ENCODE measurements at regions not wholly inside any gene's neighbourhood (a gene's known extent, or its start where the extent isn't known, plus 50 kb on each side); places are given as distances from the start of the nearest gene placed in this dataset.

GRCh38 chr3:25107918-25108617 lies 320.0 kb upstream of the RARB start:
- in situ Hi-C loops (cut with MboI; ENCODE audit: low sequenced_read_pairs) (no loop called here), intact Hi-C loops (cut with micrococcal nuclease) (no loop called here), dilution Hi-C loops (cut with HindIII; ENCODE audit: low sequenced_read_pairs, unreplicated experiment) (no loop called here)
- no peak overlapping the region for H2BK20ac ChIP-seq (ENCODE audit: low read depth, low read length)
- no peak overlapping the region for H2BK120ac ChIP-seq (ENCODE audit: low read depth, low read length)
- H3K9me1 ChIP-seq (ENCODE audit: insufficient read depth, low read length), result no peaks in the 10 kb centered on the region
- no peak for TF ChIP-seq MXI1 (IDR thresholded peaks at IDR 0.05; ENCODE audit: borderline replicate concordance, low read depth, low read length)
- no peak for TF ChIP-seq SMC3 (IDR thresholded peaks at IDR 0.05; ENCODE audit: low read depth, low read length)
- no peak for TF ChIP-seq BHLHE40 (IDR thresholded peaks at IDR 0.05; ENCODE audit: low read depth, low read length)
- no peak for TF ChIP-seq RCOR1 (IDR thresholded peaks at IDR 0.05; ENCODE audit: insufficient replicate concordance, low read length)
- no peak for TF ChIP-seq POLR2A (IDR thresholded peaks at IDR 0.05; ENCODE audit: low read depth, low read length)
- no peak for TF ChIP-seq MAFK (IDR thresholded peaks at IDR 0.05; ENCODE audit: low read depth, low read length)
- no peak for TF ChIP-seq CEBPB (IDR thresholded peaks at IDR 0.05; ENCODE audit: low read depth, low read length)
- TF ChIP-seq RAD21 (IDR thresholded peaks at IDR 0.05; ENCODE audit: low read length), result no peak
- no peak for TF ChIP-seq FOS (IDR thresholded peaks at IDR 0.05; ENCODE audit: low read depth, low read length)
- ChIA-PET CTCF (no interaction called here), POLR2A (ENCODE audit: unreplicated experiment) (no interaction called here)
- no peaks in the 10 kb centered on the region for H3K79me1 ChIP-seq (ENCODE audit: low read depth in 1 of 2, low read length in 2 of 2)
- no peak overlapping the region for H3K14ac ChIP-seq (replicated peaks; ENCODE audit: low read depth, low read length)
- ATAC-seq (ENCODE audit: low read depth) (no peak), DNase-seq (no peak)
- H3K27me3 ChIP-seq (ENCODE audit: control insufficient read depth, insufficient read depth, low read length), result no peaks in the 10 kb centered on the region
- no peak overlapping the region for H2AK5ac ChIP-seq (ENCODE audit: low read depth, low read length)
- WGBS, 2 experiments (ENCODE audit: extremely low coverage in 2 of 2, insufficient read length in 1 of 2), result 79% methylated on average over 3 of the region's 9 CpGs; no CpG with 5 or more reads in 1 of the 2 experiments
- no peak overlapping the region for H2AK9ac ChIP-seq (replicated peaks; ENCODE audit: low read depth, low read length, poor library complexity)
- no peak overlapping the region for H3K27ac ChIP-seq (ENCODE audit: insufficient read depth, low read length)
- no peak overlapping the region for H3K9ac ChIP-seq (ENCODE audit: low read depth, low read length)
- no peak overlapping the region for H3K4me3 ChIP-seq (ENCODE audit: insufficient read depth, low read depth, low read length)
- H3K4me2 ChIP-seq (ENCODE audit: low read depth, low read length), result no peak overlapping the region
- no peak overlapping the region for H2BK5ac ChIP-seq (ENCODE audit: low read depth, low read length, poor library complexity, severe bottlenecking)
- no peak overlapping the region for H4K5ac ChIP-seq (ENCODE audit: low read depth, low read length)
- no peak overlapping the region for H3K18ac ChIP-seq (ENCODE audit: low read depth, low read length)
- BruUV-seq (replicated peaks), result no TSS peak
- no peaks in the 10 kb centered on the region for H3K36me3 ChIP-seq (ENCODE audit: control insufficient read depth, insufficient read depth, low read length)
- no peak overlapping the region for H4K91ac ChIP-seq (ENCODE audit: insufficient read depth, low read depth, low read length)
- no peaks in the 10 kb centered on the region for H3K4me1 ChIP-seq (ENCODE audit: control insufficient read depth, insufficient read depth, low read length)
- H4K8ac ChIP-seq (ENCODE audit: low read depth in 2 of 2, low read length in 2 of 2), result no peak overlapping the region
- H3K23ac ChIP-seq (ENCODE audit: low read depth, low read length), result no peak overlapping the region
- H3K9me3 ChIP-seq (ENCODE audit: control insufficient read depth, insufficient read depth, low read length), result no peaks in the 10 kb centered on the region
- H2BK15ac ChIP-seq (ENCODE audit: low read depth, low read length), result no peak overlapping the region
- H2AFZ ChIP-seq (replicated peaks; ENCODE audit: low read length, poor library complexity), result no peak overlapping the region
- H4K20me1 ChIP-seq (ENCODE audit: insufficient read depth, low read length), result no peaks in the 10 kb centered on the region
- no peak overlapping the region for H3K4ac ChIP-seq (ENCODE audit: low read depth, low read length)
- H3K56ac ChIP-seq (ENCODE audit: extremely low read depth, insufficient read depth, low read length), result no peak overlapping the region
